ENCODE measurements at regions not wholly inside any gene's neighbourhood (a gene's known extent, or its start where the extent isn't known, plus 50 kb on each side); places are given as distances from the start of the nearest gene placed in this dataset.

DNA sequence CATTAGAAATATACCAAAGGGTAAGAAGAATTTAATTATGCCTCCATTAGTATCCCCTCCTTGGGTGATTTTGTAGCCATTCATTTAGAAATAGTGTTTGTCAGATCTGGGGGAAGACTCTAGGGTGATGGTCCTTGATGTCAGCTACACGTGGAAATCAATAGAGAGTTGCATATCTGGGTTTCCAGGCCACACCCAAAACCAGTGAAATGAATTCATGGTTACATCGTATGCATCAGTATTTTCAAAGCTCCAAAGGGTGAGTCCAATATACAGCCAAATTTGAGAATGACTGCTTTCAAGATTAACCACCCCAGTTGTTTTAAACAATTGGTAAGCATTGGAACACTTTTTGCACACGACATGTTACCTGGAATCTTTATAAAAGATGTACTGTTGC lies 173.4 kb upstream of the SGCD start:
- no peak for DNase-seq
- Histone ChIP-seq H3K27me3 (replicated peaks; ENCODE audit: insufficient read depth, low read length) (no peaks in the 10 kb centered on the region), H2AFZ (ENCODE audit: low read length) (no peak overlapping the region), H3F3A (ENCODE audit: insufficient read depth, low read length) (no peaks in the 10 kb centered on the region), H3K9me3 (replicated peaks; ENCODE audit: insufficient read depth, low read length) (no peaks in the 10 kb centered on the region), H3K4me1 (ENCODE audit: low read length) (no peaks in the 10 kb centered on the region), H3K27ac (ENCODE audit: low read length) (no peak overlapping the region), H3K79me2 (ENCODE audit: low read length) (no peaks in the 10 kb centered on the region), H3K4me2 (ENCODE audit: low read depth, low read length) (no peak overlapping the region), H4K20me1 (ENCODE audit: insufficient read depth, low read length) (no peaks in the 10 kb centered on the region), H3K9me2 (replicated peaks; ENCODE audit: insufficient read depth, low read length) (no peaks in the 10 kb centered on the region), H3K4me3 (ENCODE audit: low read length) (no peak overlapping the region), H3K9ac (ENCODE audit: low read length) (no peak overlapping the region), H3K36me3 (replicated peaks; ENCODE audit: insufficient read depth, low read length) (no peaks in the 10 kb centered on the region)
- TF ChIP-seq EZH2phosphoT487 (IDR thresholded peaks at IDR 0.05; ENCODE audit: low read length) (no peak), EZH2 (optimal IDR thresholded peaks at IDR 0.05; ENCODE audit: low read depth, low read length) (no peak)
- TF ChIP-seq, protein P1, sequence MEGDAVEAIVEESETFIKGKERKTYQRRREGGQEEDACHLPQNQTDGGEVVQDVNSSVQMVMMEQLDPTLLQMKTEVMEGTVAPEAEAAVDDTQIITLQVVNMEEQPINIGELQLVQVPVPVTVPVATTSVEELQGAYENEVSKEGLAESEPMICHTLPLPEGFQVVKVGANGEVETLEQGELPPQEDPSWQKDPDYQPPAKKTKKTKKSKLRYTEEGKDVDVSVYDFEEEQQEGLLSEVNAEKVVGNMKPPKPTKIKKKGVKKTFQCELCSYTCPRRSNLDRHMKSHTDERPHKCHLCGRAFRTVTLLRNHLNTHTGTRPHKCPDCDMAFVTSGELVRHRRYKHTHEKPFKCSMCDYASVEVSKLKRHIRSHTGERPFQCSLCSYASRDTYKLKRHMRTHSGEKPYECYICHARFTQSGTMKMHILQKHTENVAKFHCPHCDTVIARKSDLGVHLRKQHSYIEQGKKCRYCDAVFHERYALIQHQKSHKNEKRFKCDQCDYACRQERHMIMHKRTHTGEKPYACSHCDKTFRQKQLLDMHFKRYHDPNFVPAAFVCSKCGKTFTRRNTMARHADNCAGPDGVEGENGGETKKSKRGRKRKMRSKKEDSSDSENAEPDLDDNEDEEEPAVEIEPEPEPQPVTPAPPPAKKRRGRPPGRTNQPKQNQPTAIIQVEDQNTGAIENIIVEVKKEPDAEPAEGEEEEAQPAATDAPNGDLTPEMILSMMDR (IDR thresholded peaks at IDR 0.05; ENCODE audit: low read length), result no peak

DNA sequence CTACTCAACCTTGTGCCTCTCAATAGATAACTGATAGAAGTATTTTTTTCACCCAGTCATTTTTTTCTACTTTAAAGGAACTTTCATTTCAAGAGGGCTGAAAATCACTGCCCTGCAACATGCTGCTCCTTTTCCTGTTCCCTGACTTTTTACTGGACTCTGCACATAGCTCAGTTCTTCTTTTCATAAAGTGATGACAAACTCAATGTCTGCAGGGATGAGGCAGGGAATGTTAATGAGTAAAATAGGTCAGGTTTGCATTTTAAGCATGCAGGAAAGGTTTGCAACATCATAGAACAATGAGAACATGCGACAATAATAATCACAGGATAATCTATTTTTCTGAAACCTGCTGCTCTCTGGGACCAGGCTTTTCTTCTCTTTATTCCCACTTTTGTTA lies 172.2 kb upstream of the SGCD start:
- Histone ChIP-seq H3K79me2 (ENCODE audit: low read length) (no peaks in the 10 kb centered on the region), H3K4me2 (ENCODE audit: low read depth, low read length) (no peak overlapping the region), H3K4me1 (ENCODE audit: low read length) (no peaks in the 10 kb centered on the region), H3K27ac (ENCODE audit: low read length) (no peak overlapping the region), H3K36me3 (replicated peaks; ENCODE audit: insufficient read depth, low read length) (no peaks in the 10 kb centered on the region), H3K9me3 (replicated peaks; ENCODE audit: insufficient read depth, low read length) (no peaks in the 10 kb centered on the region), H3K4me3 (ENCODE audit: low read length) (no peak overlapping the region), H2AFZ (ENCODE audit: low read length) (no peak overlapping the region), H4K20me1 (ENCODE audit: insufficient read depth, low read length) (no peaks in the 10 kb centered on the region), H3K9ac (ENCODE audit: low read length) (no peak overlapping the region), H3K27me3 (replicated peaks; ENCODE audit: insufficient read depth, low read length) (no peaks in the 10 kb centered on the region), H3F3A (ENCODE audit: insufficient read depth, low read length) (no peaks in the 10 kb centered on the region), H3K9me2 (replicated peaks; ENCODE audit: insufficient read depth, low read length) (no peaks in the 10 kb centered on the region)
- no peak for TF ChIP-seq EZH2 (optimal IDR thresholded peaks at IDR 0.05; ENCODE audit: low read depth, low read length)
- TF ChIP-seq, protein P1 (IDR thresholded peaks at IDR 0.05; ENCODE audit: low read length), result no peak
- TF ChIP-seq EZH2phosphoT487 (IDR thresholded peaks at IDR 0.05; ENCODE audit: low read length), result no peak
- no peak for DNase-seq

DNA sequence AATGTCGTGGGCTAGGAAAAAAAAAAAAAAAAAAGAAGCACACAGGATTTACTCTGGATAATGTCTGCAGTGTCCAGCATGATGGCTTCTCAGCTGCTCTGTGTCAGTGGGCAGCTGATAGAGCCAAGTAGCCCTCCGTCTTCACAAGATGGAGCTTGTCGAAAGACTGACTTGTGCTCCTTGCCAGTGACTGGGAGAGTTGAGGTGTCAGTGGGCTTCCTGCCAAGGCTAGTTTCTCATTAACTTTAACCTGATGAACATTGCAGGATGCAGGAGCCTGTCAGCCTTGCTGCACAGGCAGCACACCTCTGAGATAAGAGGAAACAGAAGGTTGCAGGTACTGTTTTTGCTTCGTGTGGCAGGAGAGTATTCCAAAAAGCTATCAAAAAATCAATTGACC lies 171.4 kb upstream of the SGCD start:
- Histone ChIP-seq H3K79me2 (ENCODE audit: low read length) (no peaks in the 10 kb centered on the region), H3F3A (ENCODE audit: insufficient read depth, low read length) (no peaks in the 10 kb centered on the region), H3K27ac (ENCODE audit: low read length) (no peak overlapping the region), H4K20me1 (ENCODE audit: insufficient read depth, low read length) (no peaks in the 10 kb centered on the region), H3K27me3 (replicated peaks; ENCODE audit: insufficient read depth, low read length) (no peaks in the 10 kb centered on the region), H3K9ac (ENCODE audit: low read length) (no peak overlapping the region), H3K9me2 (replicated peaks; ENCODE audit: insufficient read depth, low read length) (no peaks in the 10 kb centered on the region), H3K4me3 (ENCODE audit: low read length) (no peak overlapping the region), H2AFZ (ENCODE audit: low read length) (no peak overlapping the region), H3K9me3 (replicated peaks; ENCODE audit: insufficient read depth, low read length) (no peaks in the 10 kb centered on the region), H3K4me2 (ENCODE audit: low read depth, low read length) (no peak overlapping the region), H3K4me1 (ENCODE audit: low read length) (no peaks in the 10 kb centered on the region), H3K36me3 (replicated peaks; ENCODE audit: insufficient read depth, low read length) (no peaks in the 10 kb centered on the region)
- no peak for TF ChIP-seq EZH2phosphoT487 (IDR thresholded peaks at IDR 0.05; ENCODE audit: low read length)
- no peak for DNase-seq

DNA sequence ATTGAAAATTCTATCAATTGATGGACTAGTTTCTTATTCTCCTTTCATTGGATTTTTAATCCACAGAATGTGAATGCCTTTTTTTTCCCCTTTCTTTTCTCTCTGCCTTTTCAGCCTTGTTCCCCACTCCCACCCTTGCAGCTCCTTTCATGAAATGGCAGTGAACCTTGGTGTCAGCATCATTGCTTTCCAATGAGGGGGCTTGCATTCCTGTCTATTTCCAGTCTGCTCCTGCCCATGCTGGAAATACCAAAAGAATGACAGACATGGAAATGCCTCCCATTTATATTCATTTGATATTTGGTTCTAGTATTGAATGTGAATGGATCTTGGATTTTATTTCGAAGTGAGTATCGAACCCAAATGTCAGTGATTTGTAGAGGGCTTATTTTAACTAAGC lies 162.7 kb upstream of the SGCD start:
- Histone ChIP-seq H4K20me1 (ENCODE audit: insufficient read depth, low read length) (no peaks in the 10 kb centered on the region), H3K9me2 (replicated peaks; ENCODE audit: insufficient read depth, low read length) (no peaks in the 10 kb centered on the region), H3K9me3 (replicated peaks; ENCODE audit: insufficient read depth, low read length) (no peaks in the 10 kb centered on the region), H3K9ac (ENCODE audit: low read length) (no peak overlapping the region), H3K4me3 (ENCODE audit: low read length) (no peak overlapping the region), H3F3A (ENCODE audit: insufficient read depth, low read length) (no peaks in the 10 kb centered on the region), H3K4me1 (ENCODE audit: low read length) (no peaks in the 10 kb centered on the region), H3K4me2 (ENCODE audit: low read depth, low read length) (no peak overlapping the region), H3K27me3 (replicated peaks; ENCODE audit: insufficient read depth, low read length) (no peaks in the 10 kb centered on the region), H3K27ac (ENCODE audit: low read length) (no peak overlapping the region), H3K79me2 (ENCODE audit: low read length) (no peaks in the 10 kb centered on the region), H2AFZ (ENCODE audit: low read length) (no peak overlapping the region), H3K36me3 (replicated peaks; ENCODE audit: insufficient read depth, low read length) (no peaks in the 10 kb centered on the region)
- no peak for DNase-seq
- TF ChIP-seq, protein P1 (IDR thresholded peaks at IDR 0.05; ENCODE audit: low read length), result no peak
- TF ChIP-seq EZH2phosphoT487 (IDR thresholded peaks at IDR 0.05; ENCODE audit: low read length) (no peak), EZH2 (optimal IDR thresholded peaks at IDR 0.05; ENCODE audit: low read depth, low read length) (no peak)

Measured in MM.1S (cell line).